ENCODE measurements at regions not wholly inside any gene's neighbourhood (a gene's known extent, or its start where the extent isn't known, plus 50 kb on each side); places are given as distances from the start of the nearest gene placed in this dataset.

- TF ChIP-seq ZC3H10 (CRISPR knock-in tag; IDR thresholded peaks at IDR 0.05) (no peak), PPARA (CRISPR knock-in tag; IDR thresholded peaks at IDR 0.05; ENCODE audit: borderline replicate concordance) (no peak)
These were observed 519.0 kb downstream of the TBC1D22A start (continued) for GRCh38 chr22:47281126-47282106.

GRCh38 chr22:47280301-47280700 is 517.9 kb downstream of the TBC1D22A start:
- TF ChIP-seq GLIS3 (CRISPR knock-in tag; IDR thresholded peaks at IDR 0.05) (no peak), BACH2 (CRISPR knock-in tag; IDR thresholded peaks at IDR 0.05; ENCODE audit: borderline replicate concordance) (no peak), ZFP30 (CRISPR knock-in tag; IDR thresholded peaks at IDR 0.05) (no peak), ZNF8 (CRISPR knock-in tag; IDR thresholded peaks at IDR 0.05) (no peak), SNAI2 (CRISPR knock-in tag; IDR thresholded peaks at IDR 0.05) (no peak), PATZ1 (CRISPR knock-in tag; IDR thresholded peaks at IDR 0.05; ENCODE audit: borderline replicate concordance) (no peak), CSRNP3 (CRISPR knock-in tag; IDR thresholded peaks at IDR 0.05) (no peak)

GRCh38 chr22:47279746-47280145 is 517.3 kb downstream of the TBC1D22A start:
- no peak for ATAC-seq
- no peak for TF ChIP-seq GLIS3 (CRISPR knock-in tag; IDR thresholded peaks at IDR 0.05)
- no peak for TF ChIP-seq ZNF565 (CRISPR knock-in tag; conservative IDR thresholded peaks at IDR 0.05; ENCODE audit: low read depth)
- no peak for TF ChIP-seq SNAI2 (CRISPR knock-in tag; IDR thresholded peaks at IDR 0.05)
- TF ChIP-seq TSHZ2 (CRISPR knock-in tag; IDR thresholded peaks at IDR 0.05): no peak
- TF ChIP-seq ZNF70 (CRISPR knock-in tag; IDR thresholded peaks at IDR 0.05): no peak
- no peak for TF ChIP-seq RARB (CRISPR knock-in tag; IDR thresholded peaks at IDR 0.05)
- TF ChIP-seq ZFP3 (CRISPR knock-in tag; IDR thresholded peaks at IDR 0.05): no peak
- TF ChIP-seq ZNF8 (CRISPR knock-in tag; IDR thresholded peaks at IDR 0.05): no peak
- TF ChIP-seq OSR1 (CRISPR knock-in tag; IDR thresholded peaks at IDR 0.05): no peak
- TF ChIP-seq POU6F1 (CRISPR knock-in tag; IDR thresholded peaks at IDR 0.05; ENCODE audit: borderline replicate concordance, low read depth): no peak
- TF ChIP-seq BACH2 (CRISPR knock-in tag; IDR thresholded peaks at IDR 0.05; ENCODE audit: borderline replicate concordance): no peak
- no peak for TF ChIP-seq TCF4 (CRISPR knock-in tag; IDR thresholded peaks at IDR 0.05; ENCODE audit: borderline replicate concordance)
- no peak for TF ChIP-seq PATZ1 (CRISPR knock-in tag; IDR thresholded peaks at IDR 0.05; ENCODE audit: borderline replicate concordance)
- no peak for TF ChIP-seq ZFP30 (CRISPR knock-in tag; IDR thresholded peaks at IDR 0.05)
- TF ChIP-seq CSRNP3 (CRISPR knock-in tag; IDR thresholded peaks at IDR 0.05): no peak

More at GRCh38 chr22:47280301-47280700, 517.9 kb downstream of the TBC1D22A start:
- ATAC-seq: no peak

Data from SK-N-SH treated with all-trans-retinoic acid at 6 μM for 48 hours (cell line).